ENCODE measurements at regions not wholly inside any gene's neighbourhood (a gene's known extent, or its start where the extent isn't known, plus 50 kb on each side); places are given as distances from the start of the nearest gene placed in this dataset.

DNA sequence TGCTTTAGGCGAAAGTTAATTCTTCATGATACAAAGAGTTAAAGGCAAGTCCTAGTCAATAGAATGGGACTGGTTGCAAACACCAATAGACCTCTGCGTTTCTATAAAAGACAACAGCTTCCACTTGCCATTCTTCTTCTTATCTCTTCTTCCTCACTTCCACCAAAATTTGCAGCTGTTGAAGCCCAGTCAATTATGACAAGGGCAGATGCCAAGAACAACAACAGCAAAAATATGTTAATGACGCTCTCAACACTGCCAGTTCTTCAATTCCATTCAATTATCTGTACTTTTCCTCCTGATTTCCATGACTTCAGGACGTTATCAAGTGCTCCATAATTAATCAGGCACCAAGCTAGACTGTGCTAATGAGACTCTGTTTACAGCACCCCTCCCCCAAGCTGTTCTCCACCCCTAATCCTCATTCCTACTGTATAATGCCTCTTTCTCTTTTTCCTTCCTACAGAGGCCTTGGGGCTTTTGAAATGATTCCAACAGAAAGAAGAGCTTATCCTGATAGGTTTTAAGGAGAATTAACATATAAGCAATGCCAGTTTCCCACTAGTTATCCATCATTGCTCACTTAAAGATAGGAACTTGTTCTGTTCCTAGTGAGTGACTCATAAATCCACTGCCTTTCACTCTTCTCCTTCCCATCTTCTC is 1160.5 kb downstream of the IGSF11 start:
- H3K79me2 ChIP-seq (ENCODE audit: low read length) = no peaks in the 10 kb centered on the region
- no peak for ATAC-seq
- no peak overlapping the region for H3K27ac ChIP-seq (ENCODE audit: low read length)
- intact Hi-C loops (cut with micrococcal nuclease) = no loop called here
- no peak for TF ChIP-seq EZH2phosphoT487 (IDR thresholded peaks at IDR 0.05; ENCODE audit: borderline replicate concordance, low read length)
- TF ChIP-seq, protein P1, sequence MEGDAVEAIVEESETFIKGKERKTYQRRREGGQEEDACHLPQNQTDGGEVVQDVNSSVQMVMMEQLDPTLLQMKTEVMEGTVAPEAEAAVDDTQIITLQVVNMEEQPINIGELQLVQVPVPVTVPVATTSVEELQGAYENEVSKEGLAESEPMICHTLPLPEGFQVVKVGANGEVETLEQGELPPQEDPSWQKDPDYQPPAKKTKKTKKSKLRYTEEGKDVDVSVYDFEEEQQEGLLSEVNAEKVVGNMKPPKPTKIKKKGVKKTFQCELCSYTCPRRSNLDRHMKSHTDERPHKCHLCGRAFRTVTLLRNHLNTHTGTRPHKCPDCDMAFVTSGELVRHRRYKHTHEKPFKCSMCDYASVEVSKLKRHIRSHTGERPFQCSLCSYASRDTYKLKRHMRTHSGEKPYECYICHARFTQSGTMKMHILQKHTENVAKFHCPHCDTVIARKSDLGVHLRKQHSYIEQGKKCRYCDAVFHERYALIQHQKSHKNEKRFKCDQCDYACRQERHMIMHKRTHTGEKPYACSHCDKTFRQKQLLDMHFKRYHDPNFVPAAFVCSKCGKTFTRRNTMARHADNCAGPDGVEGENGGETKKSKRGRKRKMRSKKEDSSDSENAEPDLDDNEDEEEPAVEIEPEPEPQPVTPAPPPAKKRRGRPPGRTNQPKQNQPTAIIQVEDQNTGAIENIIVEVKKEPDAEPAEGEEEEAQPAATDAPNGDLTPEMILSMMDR (conservative IDR thresholded peaks at IDR 0.05; ENCODE audit: low read depth, low read length) = no peak
- TF ChIP-seq EZH2 (IDR thresholded peaks at IDR 0.05; ENCODE audit: low read length, unreplicated experiment) = no peak
- H3K36me3 ChIP-seq (ENCODE audit: low read depth, low read length) = no peaks in the 10 kb centered on the region
- POLR2A ChIA-PET (ENCODE audit: unreplicated experiment) = no interaction called here
- no peaks in the 10 kb centered on the region for H3K27me3 ChIP-seq (ENCODE audit: low read length)
- H2AFZ ChIP-seq (ENCODE audit: low read length) = no peak overlapping the region
- no peak for DNase-seq
- no peaks in the 10 kb centered on the region for H4K20me1 ChIP-seq (ENCODE audit: low read length)
- no peaks in the 10 kb centered on the region for H3K4me1 ChIP-seq (ENCODE audit: insufficient read depth, low read length)
- H3K9ac ChIP-seq (ENCODE audit: low read length) = no peak overlapping the region
- H3K4me2 ChIP-seq (ENCODE audit: low read length) = no peak overlapping the region
- peaks cover 19% of the 10 kb centered on the region; the same call in 1 of the 2 replicates for H3K9me3 ChIP-seq (ENCODE audit: low read length)
- no peak overlapping the region for H3K4me3 ChIP-seq (ENCODE audit: low read length)
- BruUV-seq (replicated peaks) = no TSS peak
- CTCF ChIA-PET = no interaction called here
- no peaks in the 10 kb centered on the region for H3F3A ChIP-seq (ENCODE audit: low read length, unreplicated experiment)
- H3K9me2 ChIP-seq (replicated peaks; ENCODE audit: low read length) = no peaks in the 10 kb centered on the region

DNA sequence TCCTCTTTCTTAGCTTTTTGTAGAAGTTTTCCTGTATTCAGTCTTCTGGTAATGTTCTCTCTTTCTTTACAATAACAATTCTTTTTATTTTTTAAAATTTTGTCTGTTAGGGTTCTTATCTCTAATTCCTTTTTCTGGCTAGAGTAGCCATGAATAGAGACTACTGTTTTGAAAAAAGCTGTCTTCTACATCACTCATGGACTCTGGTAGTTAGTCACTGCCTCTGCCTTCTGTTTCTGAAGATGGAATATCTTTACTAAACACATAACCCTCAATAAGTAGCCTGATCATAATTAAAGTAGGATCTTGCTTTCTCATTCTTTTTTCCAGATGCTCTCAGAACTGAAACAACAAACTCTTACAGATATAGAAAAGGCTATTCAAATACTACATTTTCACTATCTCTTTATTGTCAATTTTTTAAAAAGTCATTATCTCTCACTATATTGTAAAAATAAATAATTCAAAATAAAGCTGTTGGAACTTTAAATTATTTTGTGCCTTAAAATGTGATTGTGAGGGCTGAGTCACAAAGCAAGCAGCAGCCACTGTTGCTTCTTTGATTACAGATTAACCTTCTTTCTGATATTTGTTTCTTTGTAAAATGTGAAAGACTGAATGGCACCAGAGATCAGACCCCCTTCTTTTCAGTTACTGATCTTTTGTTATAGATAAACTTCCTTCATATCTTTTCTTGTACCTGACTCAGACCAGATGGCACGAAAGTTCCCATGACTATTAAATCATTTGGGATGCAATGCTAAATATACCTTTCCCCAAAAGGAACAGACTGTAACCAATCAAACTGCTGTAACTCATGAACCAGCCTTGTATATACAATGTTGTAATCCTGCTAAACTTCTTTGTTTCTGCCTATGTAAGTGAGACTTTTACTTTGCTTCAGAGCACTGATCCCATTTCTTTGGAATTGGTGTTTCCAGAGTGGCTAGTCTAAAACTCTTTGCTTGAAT is 1159.5 kb downstream of the IGSF11 start:
- ATAC-seq = no peak
- Histone ChIP-seq H3K4me2 (ENCODE audit: low read length) (no peak overlapping the region), H3K27ac (ENCODE audit: low read length) (no peak overlapping the region)

More for the DNA sequence above, 1159.5 kb downstream of the IGSF11 start:
- Histone ChIP-seq H3K27me3 (ENCODE audit: low read length) (no peaks in the 10 kb centered on the region), H3K36me3 (ENCODE audit: low read depth, low read length) (no peaks in the 10 kb centered on the region), H3K4me3 (ENCODE audit: low read length) (no peak overlapping the region), H2AFZ (ENCODE audit: low read length) (no peak overlapping the region), H3K9me2 (replicated peaks; ENCODE audit: low read length) (no peaks in the 10 kb centered on the region), H3K9me3 (ENCODE audit: low read length) (peaks cover 18% of the 10 kb centered on the region; the same call in 1 of the 2 replicates), H3F3A (ENCODE audit: low read length, unreplicated experiment) (no peaks in the 10 kb centered on the region), H3K9ac (ENCODE audit: low read length) (no peak overlapping the region), H3K79me2 (ENCODE audit: low read length) (no peaks in the 10 kb centered on the region), H4K20me1 (ENCODE audit: low read length) (no peaks in the 10 kb centered on the region), H3K4me1 (ENCODE audit: insufficient read depth, low read length) (no peaks in the 10 kb centered on the region)
- TF ChIP-seq EZH2phosphoT487 (IDR thresholded peaks at IDR 0.05; ENCODE audit: borderline replicate concordance, low read length) (no peak), EZH2 (IDR thresholded peaks at IDR 0.05; ENCODE audit: low read length, unreplicated experiment) (no peak)
- TF ChIP-seq, protein P1 (conservative IDR thresholded peaks at IDR 0.05; ENCODE audit: low read depth, low read length) = no peak
- intact Hi-C loops (cut with micrococcal nuclease) = no loop called here
- ChIA-PET POLR2A (ENCODE audit: unreplicated experiment) (no interaction called here), CTCF (no interaction called here)
- DNase-seq = no peak
- no TSS peak for BruUV-seq (replicated peaks)

Data from PC-3 (cell line).